SK-N-SH treated with all-trans-retinoic acid at 6 μM for 48 hours (cell line): ENCODE measurements at regions not wholly inside any gene's neighbourhood (a gene's known extent, or its start where the extent isn't known, plus 50 kb on each side); places are given as distances from the start of the nearest gene placed in this dataset.

ENCODE experiments used
- ATAC-seq: fragments of 200-7000 bp; cut with Tn5 transposase; 3 replicates; pipeline ENCODE4 v1.9.1; 2020; ENCODE audit warnings: mild to moderate bottlenecking, moderate library complexity
- BACH2 ChIP-seq: fragments of 250-450 bp; sonication (Bioruptor Pico); IDR thresholded peaks from 2 replicates; pipeline ENCODE4 v1.9.0; 2021; ENCODE audit warnings: mild to moderate bottlenecking, borderline replicate concordance
- ESRRG ChIP-seq: fragments of 250-450 bp; sonication (Bioruptor Pico); IDR thresholded peaks from 2 replicates; pipeline ENCODE4 v1.6.1; 2021; ENCODE audit warnings: mild to moderate bottlenecking
- ISL1 ChIP-seq: fragments of 250-450 bp; sonication (Bioruptor Pico); IDR thresholded peaks from 2 replicates; pipeline ENCODE4 v2.1.2; 2022; ENCODE audit warnings: mild to moderate bottlenecking, moderate library complexity
- PPARA ChIP-seq: fragments of 250-450 bp; sonication (Bioruptor Pico); IDR thresholded peaks from 2 replicates; pipeline ENCODE4 v1.5.0; 2020; ENCODE audit warnings: mild to moderate bottlenecking, borderline replicate concordance
- RARB ChIP-seq: fragments of 250-450 bp; sonication (Bioruptor Pico); IDR thresholded peaks from 2 replicates; pipeline ENCODE4 v1.8.0; 2021; ENCODE audit warnings: mild to moderate bottlenecking, moderate library complexity
- SNAI2 ChIP-seq: fragments of 250-450 bp; sonication (Bioruptor Pico); IDR thresholded peaks from 2 replicates; pipeline ENCODE4 v1.5.0; 2020; ENCODE audit warnings: mild to moderate bottlenecking, moderate library complexity
- TOX ChIP-seq: fragments of 250-450 bp; sonication (Bioruptor Pico); IDR thresholded peaks from 2 replicates; pipeline ENCODE4 v1.8.0; 2021; ENCODE audit warnings: mild to moderate bottlenecking, moderate library complexity, borderline replicate concordance
- ZFP3 ChIP-seq: fragments of 250-450 bp; sonication (Bioruptor Pico); IDR thresholded peaks from 2 replicates; pipeline ENCODE4 v1.5.0; 2020; ENCODE audit warnings: mild to moderate bottlenecking, moderate library complexity
- ZFP30 ChIP-seq: fragments of 450-650 bp; formaldehyde crosslinking; IDR thresholded peaks from 2 replicates; pipeline ENCODE4 v1.5.0; 2022; ENCODE audit warnings: mild to moderate bottlenecking, moderate library complexity
- ZNF8 ChIP-seq: fragments of 450-650 bp; formaldehyde crosslinking; IDR thresholded peaks from 2 replicates; pipeline ENCODE4 v1.5.0; 2020; ENCODE audit warnings: mild to moderate bottlenecking, moderate library complexity
- TF ChIP-seq, protein P1 (sequence below): fragments of 250-450 bp; sonication (Bioruptor Pico); IDR thresholded peaks from 2 replicates; pipeline ENCODE4 v1.8.0; 2021; ENCODE audit warnings: low read depth, mild to moderate bottlenecking, moderate library complexity, borderline replicate concordance

DNA sequence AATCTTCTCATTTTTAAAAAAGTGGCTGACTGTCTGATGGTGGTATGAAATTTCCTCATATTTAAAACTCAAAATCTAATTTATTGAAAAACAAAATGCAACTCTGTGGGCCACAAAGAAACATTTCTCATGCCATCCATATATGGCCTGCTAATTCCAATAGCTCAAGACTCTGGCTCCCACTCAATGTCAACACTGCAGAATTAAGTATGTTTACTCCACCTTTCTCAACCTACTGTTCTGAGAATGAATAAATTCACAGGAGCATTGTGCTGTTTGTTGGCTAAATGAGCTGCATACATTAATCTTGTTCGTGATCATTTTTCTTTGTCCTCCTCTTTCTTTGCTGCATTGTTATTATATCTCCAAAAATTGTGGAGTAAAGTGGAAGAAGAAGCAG, 79.5 kb upstream of the GABRG2 start:
- ATAC-seq: no peak
- no peak for TF ChIP-seq ZNF8
- TF ChIP-seq BACH2 (CRISPR knock-in tag): no peak
- no peak for TF ChIP-seq ESRRG
- no peak for TF ChIP-seq RARB (CRISPR knock-in tag)
- no peak for TF ChIP-seq SNAI2 (CRISPR knock-in tag)
- no peak for TF ChIP-seq TOX (CRISPR knock-in tag)
- no peak for TF ChIP-seq ZFP3 (CRISPR knock-in tag)
- no peak for TF ChIP-seq PPARA
- no peak for TF ChIP-seq ZFP30 (CRISPR knock-in tag)
- TF ChIP-seq ISL1 (CRISPR knock-in tag): no peak
- TF ChIP-seq, protein P1, sequence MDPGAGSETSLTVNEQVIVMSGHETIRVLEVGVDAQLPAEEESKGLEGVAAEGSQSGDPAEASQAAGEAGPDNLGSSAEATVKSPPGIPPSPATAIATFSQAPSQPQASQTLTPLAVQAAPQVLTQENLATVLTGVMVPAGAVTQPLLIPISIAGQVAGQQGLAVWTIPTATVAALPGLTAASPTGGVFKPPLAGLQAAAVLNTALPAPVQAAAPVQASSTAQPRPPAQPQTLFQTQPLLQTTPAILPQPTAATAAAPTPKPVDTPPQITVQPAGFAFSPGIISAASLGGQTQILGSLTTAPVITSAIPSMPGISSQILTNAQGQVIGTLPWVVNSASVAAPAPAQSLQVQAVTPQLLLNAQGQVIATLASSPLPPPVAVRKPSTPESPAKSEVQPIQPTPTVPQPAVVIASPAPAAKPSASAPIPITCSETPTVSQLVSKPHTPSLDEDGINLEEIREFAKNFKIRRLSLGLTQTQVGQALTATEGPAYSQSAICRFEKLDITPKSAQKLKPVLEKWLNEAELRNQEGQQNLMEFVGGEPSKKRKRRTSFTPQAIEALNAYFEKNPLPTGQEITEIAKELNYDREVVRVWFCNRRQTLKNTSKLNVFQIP (CRISPR knock-in tag): no peak
